HG03175 (cell line): ENCODE measurements at regions not wholly inside any gene's neighbourhood (a gene's known extent, or its start where the extent isn't known, plus 50 kb on each side); places are given as distances from the start of the nearest gene placed in this dataset.
"Not testable (repeated sequence)": the region's sequence is repeated elsewhere in the genome, so short reads cannot be mapped to it uniquely, and the experiment has no call there.

Experiments used
- ATAC-seq: cut with Tn5 transposase; IDR thresholded peaks from one replicate; pipeline ENCODE4 v1.9.1; 2021; ENCODE audit warnings: mild to moderate bottlenecking, moderate library complexity; ENCODE audit not compliant: unreplicated experiment

DNA sequence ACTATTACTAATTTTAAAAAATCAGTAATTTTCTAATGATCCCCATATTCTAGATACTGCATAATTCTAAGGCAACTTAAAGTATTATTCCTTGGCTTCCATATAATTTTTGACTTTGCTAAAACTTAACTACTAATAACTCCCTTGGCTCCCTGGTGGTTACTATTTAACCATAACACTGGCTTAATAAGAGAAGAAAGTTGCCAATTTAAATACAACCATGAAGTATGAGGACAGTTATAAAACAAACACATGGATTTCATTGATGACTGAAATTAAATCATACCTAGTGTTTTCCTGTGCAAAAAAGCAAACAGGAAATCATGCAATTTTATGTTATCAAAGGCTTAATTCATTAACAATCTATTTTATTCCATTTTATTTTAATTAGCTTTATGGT lies 1073.9 kb downstream of the GRM8 start:
- ATAC-seq, result no peak

DNA sequence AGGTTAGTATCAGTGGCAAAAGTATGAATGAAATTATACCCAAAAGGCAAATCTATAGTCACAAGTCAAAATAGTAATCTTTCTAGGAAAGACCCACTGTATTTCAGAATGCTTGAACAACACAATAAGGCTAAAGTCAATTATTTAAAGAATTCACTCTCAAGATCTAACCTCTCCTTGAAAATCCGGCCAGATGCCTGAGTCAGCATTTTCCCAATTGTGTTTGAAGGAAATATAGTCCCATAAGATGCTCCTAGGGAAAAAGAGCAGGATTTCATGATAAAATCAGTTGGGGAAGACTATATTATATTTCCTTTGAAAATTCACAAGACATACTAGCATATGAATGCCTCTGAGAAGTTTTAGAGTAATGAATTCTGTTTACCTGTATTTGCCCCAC lies 1075.0 kb downstream of the GRM8 start:
- no peak for ATAC-seq

DNA sequence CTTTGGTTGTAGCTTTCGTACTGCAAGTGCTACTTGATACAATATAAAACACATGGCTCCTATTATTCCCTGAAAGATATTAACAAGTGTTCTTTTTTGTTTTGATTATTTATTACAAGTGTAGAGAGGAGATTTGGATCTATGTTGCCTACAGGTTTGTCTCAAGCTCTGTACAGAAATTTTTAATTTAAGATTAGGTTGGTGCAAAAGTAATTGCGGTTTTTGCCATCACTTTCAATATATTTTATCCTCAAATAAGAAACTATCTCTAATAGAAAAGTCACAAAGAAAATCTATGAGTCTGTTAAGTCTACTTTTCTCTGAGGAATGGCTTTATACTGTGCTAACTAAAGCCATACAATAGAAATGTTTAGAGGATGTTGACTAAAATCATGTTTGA lies 1086.1 kb downstream of the GRM8 start:
- ATAC-seq, result no peak

DNA sequence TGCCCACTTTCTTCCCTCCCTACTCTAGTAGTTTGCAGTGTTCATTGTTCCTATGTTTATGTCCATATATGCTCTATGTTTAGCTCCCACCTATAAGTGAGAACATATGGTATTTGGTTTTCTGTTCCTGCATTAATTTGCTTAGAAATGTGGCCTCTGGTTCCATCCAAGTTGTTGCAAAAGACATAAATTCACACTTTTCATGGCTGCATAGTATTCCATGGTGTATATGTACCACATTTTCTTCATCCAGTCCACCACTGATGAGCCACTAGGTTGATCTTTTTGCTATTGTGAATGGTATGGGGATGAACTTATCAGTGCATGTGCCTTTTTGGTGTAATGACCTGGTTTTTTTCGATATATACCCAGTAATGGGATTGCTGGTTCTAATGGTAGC lies 1089.1 kb downstream of the GRM8 start:
- ATAC-seq, result no peak

DNA sequence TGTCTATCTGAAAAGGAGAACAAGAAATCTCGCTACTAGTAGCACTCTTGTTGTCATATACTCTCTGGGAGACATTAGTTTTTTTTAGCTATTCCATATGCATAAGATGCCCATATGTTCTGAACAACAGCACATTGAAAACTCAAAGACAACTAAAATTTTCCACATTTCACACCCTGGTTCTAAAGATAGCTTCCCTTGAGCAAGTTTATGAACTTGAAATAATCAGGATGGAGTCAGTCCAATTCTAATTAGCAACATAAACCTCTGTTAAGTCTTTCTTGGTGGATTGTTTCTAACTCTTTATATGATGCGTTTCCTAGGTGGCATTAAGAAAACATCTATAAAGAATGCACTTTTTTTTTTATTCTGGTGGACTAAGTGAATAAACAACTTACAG lies 1095.3 kb downstream of the GRM8 start:
- no peak for ATAC-seq

DNA sequence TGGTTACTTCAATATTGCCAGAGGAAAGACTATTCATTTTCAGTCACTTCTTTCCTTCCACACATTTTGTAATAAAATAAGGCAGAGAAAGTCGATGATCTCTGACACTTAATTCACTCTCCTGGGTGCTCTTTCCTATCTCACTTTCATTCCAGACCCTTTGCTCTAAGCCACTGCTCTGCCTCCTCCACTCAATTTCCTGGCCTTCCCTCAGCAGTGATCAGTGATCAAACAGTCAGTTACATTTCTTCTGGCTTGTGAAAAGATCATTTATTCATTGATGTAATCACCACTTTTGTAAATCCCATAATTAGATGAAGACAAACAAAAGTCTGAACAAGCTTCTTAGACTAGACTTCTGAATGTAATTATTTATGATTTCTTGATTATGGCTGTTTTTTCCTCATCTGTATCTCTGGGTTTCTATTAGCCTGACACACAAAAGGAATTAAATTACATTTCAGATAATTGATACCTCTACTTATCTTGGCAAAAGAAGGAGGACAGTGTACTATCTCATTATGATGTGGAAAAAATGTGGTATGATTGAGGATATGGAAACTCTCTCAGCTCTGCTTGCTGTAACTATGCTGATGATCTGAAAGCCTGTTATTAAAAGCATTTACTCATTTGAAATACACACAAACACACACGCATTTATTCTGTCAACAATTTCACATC lies 1102.3 kb downstream of the GRM8 start:
- no peak for ATAC-seq

DNA sequence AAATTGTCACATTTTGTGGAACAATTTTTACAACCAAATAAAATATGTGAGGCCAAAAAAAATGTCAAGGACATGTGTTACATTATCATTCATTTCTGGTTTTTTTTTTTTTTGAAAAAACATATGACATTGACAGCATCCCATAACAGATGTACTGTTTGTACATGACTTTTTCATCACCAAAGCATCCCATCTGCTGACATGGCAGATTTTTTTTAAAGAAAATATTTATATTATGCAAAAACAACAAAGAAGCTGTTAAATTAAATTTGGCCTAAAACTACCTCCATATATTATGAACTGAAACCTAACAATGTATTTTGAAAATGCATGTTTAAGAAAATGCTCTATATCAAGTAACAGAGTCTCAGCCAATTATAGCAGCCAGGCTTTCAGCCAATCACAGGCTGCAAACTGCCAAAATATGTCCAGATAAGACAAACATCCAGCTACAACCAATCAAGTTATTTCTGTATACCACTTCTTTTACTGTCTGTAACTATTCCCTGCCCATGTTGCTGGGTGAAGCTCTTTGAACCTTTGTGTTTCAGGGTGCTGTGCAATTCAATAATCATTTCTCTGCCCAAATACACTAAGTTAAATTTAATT lies 1111.8 kb downstream of the GRM8 start:
- no peak for ATAC-seq

DNA sequence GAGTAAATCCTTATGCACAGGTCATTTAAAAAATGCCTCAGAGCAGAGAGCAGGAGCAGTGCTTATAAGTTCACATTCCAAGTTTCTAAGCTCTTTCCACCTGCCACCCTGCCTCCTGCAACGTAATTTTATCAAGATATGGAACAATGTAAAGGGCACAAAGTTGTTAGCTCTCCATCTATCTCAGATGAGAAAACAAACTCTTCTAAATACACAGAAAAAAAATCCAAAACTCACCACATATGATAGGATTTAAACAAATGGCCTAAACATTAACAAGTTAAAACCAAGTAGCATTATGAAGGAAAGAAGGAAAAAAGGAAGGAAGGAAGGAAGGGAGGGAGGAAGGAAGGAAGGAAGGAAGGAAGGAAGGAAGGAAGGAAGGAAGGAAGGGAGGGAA lies 1132.8 kb downstream of the GRM8 start:
- ATAC-seq, result no peak

DNA sequence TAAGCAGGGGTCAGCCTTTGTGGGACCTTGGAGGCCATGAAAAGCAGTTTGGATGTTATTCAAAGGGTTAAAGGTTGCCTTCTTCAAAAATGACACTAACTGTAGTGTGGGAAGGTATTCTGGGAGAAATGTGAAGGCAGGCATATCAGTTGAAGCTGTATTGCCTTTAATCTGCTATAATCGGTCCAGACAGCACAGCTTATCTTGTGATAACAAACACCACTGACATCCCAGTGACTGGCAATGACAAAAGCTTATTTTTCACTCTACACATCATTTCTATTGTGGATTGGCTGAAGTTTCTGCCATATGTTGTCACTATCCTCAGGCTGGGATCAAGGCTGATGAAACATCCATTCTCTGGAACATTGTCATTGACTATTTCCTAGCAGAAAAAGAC lies 1149.2 kb downstream of the GRM8 start:
- ATAC-seq, result no peak

DNA sequence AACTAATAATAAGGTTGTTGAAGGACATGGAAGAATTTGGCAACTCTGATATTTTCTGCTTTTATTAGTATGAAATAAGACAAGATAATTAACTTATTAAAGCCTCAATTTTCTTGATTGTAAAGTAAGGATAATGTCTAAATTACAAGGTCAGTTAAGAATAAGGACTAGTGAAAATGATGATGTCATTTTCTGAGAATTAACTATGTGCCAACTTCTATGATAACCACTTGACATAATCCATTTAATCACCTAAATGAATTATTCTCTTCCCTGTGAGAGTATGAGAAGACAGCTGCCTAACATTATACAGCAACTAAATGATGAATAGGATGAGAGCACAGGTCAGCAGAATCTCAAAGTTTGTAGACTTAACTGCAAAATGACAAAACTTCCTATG lies 1153.4 kb upstream of the POT1 start:
- ATAC-seq, result no peak

DNA sequence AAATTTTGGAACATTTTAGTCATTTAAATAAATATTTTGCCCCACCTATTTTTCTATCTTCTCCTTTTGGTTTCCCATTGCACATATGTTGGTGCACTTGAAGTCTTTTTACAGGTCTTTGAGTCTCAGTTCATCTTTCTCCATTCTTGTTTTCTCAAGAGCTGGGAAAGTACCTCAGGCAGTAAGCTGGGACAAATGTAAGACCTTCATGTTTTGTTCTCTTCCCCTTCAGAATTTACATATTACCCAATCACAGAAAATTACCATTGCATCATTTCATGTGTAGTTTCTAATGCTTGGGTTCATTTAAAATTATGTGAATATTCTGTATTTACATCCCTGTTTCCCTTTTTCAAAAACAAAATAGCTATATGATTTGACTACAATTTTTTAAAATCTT lies 1150.0 kb upstream of the POT1 start:
- no peak for ATAC-seq

DNA sequence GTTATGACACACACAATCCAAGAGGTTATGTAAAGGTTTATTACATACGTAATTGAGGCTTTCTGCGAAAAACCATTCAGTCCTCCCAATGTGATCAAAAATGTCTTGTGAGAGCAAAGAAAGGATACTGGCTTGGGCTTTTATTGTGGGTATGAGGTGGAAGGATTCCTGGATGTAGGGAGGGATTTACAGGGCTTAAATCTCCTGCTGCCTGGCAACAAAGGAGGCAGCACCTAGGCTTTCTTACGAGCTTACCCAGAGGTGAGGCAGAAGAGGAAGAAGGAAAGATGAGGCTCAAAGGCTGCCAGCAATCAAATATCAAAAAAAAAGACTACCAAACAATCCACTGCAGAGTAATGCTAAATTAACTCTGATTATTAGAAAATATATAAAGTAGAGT lies 1149.5 kb upstream of the POT1 start:
- ATAC-seq, result no peak

DNA sequence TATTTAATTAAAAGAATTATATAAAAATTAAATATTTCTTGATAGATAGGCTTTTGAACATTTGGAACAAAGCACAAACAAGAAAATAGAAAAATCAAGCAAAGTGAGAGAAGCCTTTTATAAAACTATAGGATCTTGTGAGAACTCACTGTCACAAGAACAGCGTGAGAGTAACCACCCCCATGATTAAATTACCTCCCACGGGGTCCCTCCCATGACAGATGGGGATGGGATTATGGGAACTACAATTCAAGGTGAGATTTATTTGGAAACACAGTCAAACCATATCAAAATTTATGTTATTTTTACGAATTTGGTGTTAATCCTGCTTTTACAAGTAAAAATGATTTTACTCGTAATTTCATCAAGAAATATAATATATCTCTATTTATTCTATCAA lies 1136.1 kb upstream of the POT1 start:
- no peak for ATAC-seq

DNA sequence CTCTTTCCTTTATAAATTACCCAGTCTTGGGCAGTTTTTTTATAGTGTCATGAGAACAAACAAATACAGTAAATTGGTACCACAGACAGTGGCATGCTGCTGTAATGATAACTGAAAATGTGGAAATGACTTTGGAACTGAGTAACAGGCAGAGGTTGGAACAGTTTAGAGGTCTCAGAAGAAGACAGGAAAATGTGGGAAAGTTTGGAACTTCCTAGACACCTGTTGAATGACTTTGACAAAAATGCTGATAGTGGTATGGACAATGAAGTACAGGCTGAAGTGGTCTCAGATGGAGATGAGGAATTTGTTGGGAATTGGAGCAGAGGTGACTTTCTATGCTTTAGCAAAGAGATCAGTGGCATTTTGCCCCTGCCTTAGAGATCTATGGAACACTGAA lies 1128.4 kb upstream of the POT1 start:
- ATAC-seq, result no peak

DNA sequence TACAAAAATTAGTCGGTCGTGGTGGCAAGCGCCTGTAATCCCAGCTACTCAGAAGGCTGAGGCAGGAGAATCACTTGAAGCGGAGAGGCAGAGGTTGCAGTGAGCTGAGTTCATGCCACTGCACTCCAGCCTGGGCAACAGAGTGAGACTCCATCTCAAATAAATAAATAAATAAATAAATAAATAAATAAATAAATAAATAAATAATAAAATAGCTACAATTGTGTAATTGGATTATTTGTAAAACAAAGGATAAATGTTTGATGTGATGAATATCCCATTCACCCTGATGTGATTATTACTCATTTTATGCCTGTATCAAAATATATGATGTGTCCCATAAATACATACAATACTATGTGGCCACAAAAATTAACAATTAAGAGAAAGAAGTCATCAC lies 1127.0 kb upstream of the POT1 start:
- not testable (repeated sequence) for ATAC-seq

DNA sequence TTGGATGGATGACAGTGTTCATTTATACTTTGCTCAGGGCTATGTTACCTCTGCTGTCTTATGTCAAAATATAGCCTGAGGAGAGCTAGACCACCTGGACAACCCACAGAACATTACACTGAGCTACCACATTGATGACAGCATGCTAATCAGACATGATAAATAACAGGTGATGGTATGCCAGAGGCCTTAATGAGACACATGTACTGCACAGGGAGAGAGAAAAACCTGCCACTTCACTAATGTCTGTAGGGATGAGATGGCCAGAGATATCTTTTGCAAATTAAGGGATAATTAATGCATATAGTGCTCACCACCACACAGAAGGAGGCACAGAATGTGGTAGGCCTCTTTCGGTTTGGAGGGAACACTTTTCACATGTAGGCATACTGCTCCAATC lies 1122.6 kb upstream of the POT1 start:
- no peak for ATAC-seq

DNA sequence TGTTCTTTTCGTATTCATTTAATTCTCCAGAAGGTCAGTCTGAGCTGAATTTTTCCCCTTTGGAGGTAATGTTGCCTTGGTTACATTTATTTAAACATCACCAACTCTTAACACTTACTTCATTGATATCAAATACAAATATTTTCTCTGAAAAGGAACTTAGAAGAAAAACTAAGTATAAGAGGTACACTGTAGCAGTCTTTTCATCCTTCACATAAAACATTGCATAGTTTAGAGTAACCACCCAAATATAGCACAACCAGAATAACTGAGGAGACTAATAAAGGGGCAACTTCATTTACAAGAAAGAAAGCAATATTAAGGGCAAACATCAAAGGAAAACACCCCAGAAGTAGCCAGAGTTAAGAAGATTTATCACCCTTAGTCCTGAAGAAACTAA lies 1115.0 kb upstream of the POT1 start:
- no peak for ATAC-seq

DNA sequence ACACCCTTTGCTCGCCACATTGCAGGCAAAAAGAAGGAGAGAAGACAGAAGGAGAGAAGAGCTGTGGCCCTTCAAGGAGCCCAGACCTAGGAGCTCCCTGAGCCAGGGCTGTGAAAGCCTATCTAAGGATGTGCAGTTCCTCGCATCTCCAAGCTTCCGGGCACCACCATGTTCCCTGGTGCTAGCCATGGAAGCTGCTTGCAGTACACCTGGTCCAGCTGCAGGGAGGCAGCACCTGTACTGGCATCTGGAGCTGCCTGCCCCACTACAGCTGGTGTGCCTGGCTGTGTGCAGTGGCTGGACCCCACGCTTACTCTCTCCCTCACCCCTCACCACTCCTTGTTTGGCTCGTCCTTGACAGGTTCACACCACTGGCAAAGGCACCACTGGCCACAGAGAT lies 1111.8 kb upstream of the POT1 start:
- no peak for ATAC-seq

DNA sequence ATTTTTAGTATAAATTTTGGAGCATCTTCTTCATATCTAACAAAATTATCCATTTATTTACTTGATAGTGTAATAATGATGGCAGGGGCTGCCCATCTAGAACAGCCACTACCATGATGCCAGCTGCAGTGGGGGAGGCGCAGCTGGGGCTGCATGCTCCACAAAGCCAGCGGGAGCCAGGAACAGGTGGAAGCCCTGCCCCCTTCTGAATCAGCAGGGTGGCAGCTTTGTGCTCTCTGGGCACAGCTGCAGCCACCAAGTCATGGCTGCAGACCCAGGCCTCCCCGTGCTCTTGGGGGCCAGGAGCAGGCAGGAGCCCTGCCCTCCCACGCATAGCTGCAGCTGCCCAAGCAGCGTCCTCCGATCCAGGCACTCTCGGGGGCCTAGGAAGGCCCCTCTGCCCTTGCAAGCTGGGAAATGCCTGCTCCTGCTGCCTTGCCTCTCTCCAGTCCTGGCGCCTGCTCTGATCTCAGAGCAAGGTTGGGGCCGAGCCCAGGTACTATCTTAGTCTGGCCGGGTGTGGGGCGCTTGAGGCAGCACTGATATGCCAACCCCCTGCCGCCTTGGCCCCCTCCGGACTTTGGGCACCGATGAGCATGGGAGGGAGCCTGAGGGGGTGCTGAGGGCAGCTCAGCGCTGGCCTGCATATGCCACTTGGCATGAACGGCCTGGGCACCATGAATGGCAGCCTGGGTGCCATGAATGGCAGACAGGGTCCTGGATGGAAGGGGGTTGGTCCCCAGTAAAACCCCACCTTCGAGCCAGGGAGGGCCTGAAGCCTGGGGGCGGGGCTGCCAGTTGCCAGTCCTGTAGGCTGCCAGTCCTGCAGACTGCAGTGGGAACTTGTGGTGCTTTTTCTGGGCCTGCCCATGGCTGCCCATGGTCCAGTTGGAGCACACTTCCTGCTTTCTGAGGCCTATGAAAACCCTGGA lies 1110.8 kb upstream of the POT1 start:
- no peak for ATAC-seq

DNA sequence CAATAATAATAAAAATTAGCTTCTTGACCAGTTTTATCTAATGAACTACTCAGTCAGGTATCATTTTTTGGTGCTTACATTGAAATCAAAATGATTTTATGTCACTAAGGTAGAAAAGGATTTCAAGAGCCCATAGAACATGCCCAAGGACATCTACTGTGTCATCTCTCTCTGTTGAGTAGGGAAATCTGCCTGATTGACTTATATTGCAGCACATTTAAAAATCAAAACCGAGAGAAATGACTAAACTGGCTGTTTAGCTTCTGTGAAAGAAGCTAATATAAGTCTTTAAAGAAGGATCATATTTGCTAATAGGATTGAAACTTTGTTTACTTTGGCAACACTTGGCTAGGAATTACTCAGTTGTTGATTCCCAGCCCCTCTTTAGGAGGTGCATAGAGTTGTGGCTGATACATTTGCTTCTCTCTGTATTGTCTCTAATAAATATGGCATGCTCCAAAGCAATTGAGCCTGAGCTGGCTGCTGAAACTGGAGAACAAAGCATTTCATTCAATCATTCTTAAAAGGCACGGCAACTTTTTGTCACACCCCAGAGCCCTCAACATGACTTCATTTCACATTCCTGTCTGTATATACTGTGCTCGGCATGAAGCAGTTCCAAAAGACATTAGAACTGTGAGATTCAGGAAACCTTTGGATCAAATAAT lies 1096.9 kb upstream of the POT1 start:
- ATAC-seq, result no peak

DNA sequence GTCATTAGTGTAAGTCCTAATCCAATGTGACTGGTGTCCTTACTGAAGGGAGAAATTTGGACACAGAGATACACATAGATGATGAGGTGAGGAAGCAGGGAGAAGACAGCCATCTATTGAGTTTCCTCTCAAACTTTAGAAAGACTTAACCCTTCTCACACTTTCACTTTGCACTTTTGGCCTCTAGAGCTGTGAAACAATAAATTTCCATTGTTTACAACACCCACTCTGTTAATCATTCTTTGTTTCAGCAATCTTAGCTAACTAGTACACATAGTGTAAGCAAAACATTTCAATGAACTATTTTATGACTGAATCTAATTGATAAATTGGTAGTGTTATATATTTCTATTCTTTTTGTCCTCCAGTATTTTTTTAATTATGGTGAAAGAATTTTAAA lies 1092.8 kb upstream of the POT1 start:
- peak; percentile 60 for ATAC-seq

DNA sequence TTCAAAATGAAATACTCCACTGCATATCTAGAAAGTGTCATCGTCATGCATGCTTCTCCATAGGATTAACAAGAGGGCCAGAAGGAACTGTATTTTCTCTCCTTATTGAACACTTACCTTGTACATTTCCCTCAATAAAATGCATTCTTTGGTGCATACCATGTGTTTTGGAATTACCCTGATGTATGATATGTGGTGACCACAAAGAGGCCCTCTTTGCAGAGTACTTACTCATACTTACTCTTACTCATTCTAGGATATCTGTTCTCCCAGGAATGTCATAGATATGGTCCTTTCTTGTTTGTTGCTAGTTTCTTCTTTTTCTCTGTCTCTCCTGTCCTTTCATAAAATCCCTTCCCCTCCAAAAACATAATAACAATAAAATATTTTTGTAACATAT lies 1087.1 kb upstream of the POT1 start:
- ATAC-seq, result no peak
